ENCODE measurements at regions not wholly inside any gene's neighbourhood (a gene's known extent, or its start where the extent isn't known, plus 50 kb on each side); places are given as distances from the start of the nearest gene placed in this dataset.

GRCh38 chr12:33817713-33818112, 204.6 kb upstream of the ALG10 start:
- ATAC-seq (no peak), DNase-seq (ENCODE audit: low spot score) (no peak), FAIRE-seq (no peak)
- no CpG with 5 or more reads among the region's 1 CpG for WGBS (ENCODE audit: low lambda C conversion rate)
- Histone ChIP-seq H3K9me3 (ENCODE audit: low read length) (peaks cover 54% of the 10 kb centered on the region), H3K36me3 (replicated peaks in 1 of 2; ENCODE audit: control insufficient read depth in 1 of 2, insufficient read depth in 2 of 2, low read length in 2 of 2) (no peaks in the 10 kb centered on the region), H4K20me1 (ENCODE audit: insufficient read depth, low read length) (no peaks in the 10 kb centered on the region), H3K79me2 (ENCODE audit: insufficient read depth, low read length) (no peaks in the 10 kb centered on the region), H2AFZ (ENCODE audit: low read length) (no peak overlapping the region), H3K27me3 (ENCODE audit: control insufficient read depth in 1 of 2, insufficient read depth in 2 of 2, low read length in 2 of 2) (no peaks in the 10 kb centered on the region; a peak in 1 of 5 replicates), H3K4me3 (replicated peaks in 1 of 3; ENCODE audit: insufficient read depth in 1 of 3, low read depth in 2 of 3, low read length in 3 of 3) (no peak overlapping the region), H3K9ac (ENCODE audit: insufficient read depth, low read depth, low read length) (no peak overlapping the region), H3K4me1 (ENCODE audit: insufficient read depth, low read length) (no peaks in the 10 kb centered on the region), H3K27ac (ENCODE audit: extremely low read length, insufficient read depth, low read length) (no peak overlapping the region), H3K4me2 (ENCODE audit: low read depth, low read length) (no peak overlapping the region)
- ChIA-PET CTCF (ENCODE audit: low intra/inter-chr PET ratio, low total read pairs) (no interaction called here), POLR2A (no interaction called here)
- no TSS peak for BruUV-seq (replicated peaks)
- TF ChIP-seq ISL2 (CRISPR knock-in tag; IDR thresholded peaks at IDR 0.05) (no peak), AHDC1 (CRISPR knock-in tag; IDR thresholded peaks at IDR 0.05; ENCODE audit: borderline replicate concordance) (no peak), NFYC (CRISPR knock-in tag; IDR thresholded peaks at IDR 0.05) (no peak), REL (CRISPR knock-in tag; conservative IDR thresholded peaks at IDR 0.05) (no peak), ATF7 (IDR thresholded peaks at IDR 0.05) (no peak), ATF7 (CRISPR knock-in tag; IDR thresholded peaks at IDR 0.05) (no peak), SUZ12 (IDR thresholded peaks at IDR 0.05; ENCODE audit: low read depth, low read length) (no peak)
- in situ Hi-C loops (cut with HindIII; ENCODE audit: extremely low pct_ligation_motif_present, low pct_unique_long_range_greater_than_20kb) = no loop called here
- intact Hi-C loops (cut with micrococcal nuclease; ENCODE audit: unreplicated experiment) = no loop called here

Measured in HepG2 (cell line).